ENCODE measurements at regions not wholly inside any gene's neighbourhood (a gene's known extent, or its start where the extent isn't known, plus 50 kb on each side); places are given as distances from the start of the nearest gene placed in this dataset.

DNA sequence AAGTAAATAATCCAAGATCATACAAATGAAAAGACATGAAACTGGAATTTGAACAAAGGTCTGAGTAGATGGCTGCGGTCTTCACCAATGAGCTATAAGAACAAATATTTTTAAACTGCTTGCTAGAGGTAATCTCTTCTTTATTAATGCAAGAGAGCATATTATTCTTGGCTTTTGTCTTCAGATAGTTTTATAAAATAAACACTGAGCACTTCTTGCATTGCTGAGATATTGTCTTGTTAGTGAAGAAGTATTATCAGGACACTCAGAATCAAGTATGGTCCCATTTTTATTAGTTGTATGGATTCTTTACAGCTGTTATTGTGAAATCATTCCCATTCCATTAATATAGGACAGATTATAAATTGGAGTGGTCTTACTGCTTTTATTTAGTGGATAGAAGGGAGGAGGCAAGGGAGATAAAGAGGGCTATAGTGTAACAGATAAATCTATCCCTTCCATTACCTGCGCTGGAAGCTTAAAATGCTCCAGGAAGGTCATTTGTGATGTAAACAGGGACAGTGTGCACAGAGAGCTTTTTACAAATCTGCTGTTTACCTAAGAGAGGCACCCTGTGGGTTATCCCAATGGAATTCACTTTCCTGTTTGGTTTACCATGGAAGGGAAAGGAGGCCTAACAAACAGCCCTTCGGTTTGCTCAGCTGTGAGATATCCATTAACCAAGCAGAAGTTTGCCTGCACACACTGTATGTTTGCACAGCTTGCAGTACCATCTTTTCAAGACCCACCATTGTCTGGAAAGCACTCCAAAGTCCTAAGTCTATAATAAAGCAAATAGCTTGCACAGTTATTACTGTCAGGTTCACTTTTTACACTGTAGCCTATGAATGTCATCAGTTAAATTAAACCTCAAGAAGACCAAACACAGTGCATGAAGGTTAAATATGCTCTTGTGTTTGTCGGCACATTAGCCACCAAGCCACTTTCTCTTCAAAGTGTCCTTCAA, 347.7 kb upstream of the TGFBR2 start:
- Histone ChIP-seq H3K56ac (ENCODE audit: extremely low read depth, insufficient read depth, low read length) (no peak overlapping the region), H2AK5ac (ENCODE audit: low read depth, low read length) (peak overlapping the region; percentile 0; the same call in 1 of the 2 replicates), H3K9me3 (ENCODE audit: control insufficient read depth, insufficient read depth, low read length) (no peaks in the 10 kb centered on the region), H2AFZ (replicated peaks; ENCODE audit: low read length, poor library complexity) (no peak overlapping the region), H3K4me3 (ENCODE audit: insufficient read depth, low read depth, low read length) (no peak overlapping the region), H3K4me2 (ENCODE audit: low read depth, low read length) (no peak overlapping the region), H4K91ac (ENCODE audit: insufficient read depth, low read depth, low read length) (no peak overlapping the region), H3K23ac (ENCODE audit: low read depth, low read length) (no peak overlapping the region), H3K4me1 (ENCODE audit: control insufficient read depth, insufficient read depth, low read length) (peaks cover 16% of the 10 kb centered on the region), H2AK9ac (replicated peaks; ENCODE audit: low read depth, low read length, poor library complexity) (no peak overlapping the region), H4K5ac (ENCODE audit: low read depth, low read length) (no peak overlapping the region), H2BK20ac (ENCODE audit: low read depth, low read length) (no peak overlapping the region), H3K36me3 (ENCODE audit: control insufficient read depth, insufficient read depth, low read length) (no peaks in the 10 kb centered on the region), H2BK120ac (ENCODE audit: low read depth, low read length) (no peak overlapping the region), H3K27ac (ENCODE audit: insufficient read depth, low read length) (no peak overlapping the region), H3K27me3 (ENCODE audit: control insufficient read depth, insufficient read depth, low read length) (no peaks in the 10 kb centered on the region), H3K9ac (ENCODE audit: low read depth, low read length) (no peak overlapping the region), H3K79me1 (ENCODE audit: low read depth in 1 of 2, low read length in 2 of 2) (no peaks in the 10 kb centered on the region), H3K18ac (ENCODE audit: low read depth, low read length) (no peak overlapping the region), H2BK5ac (ENCODE audit: low read depth, low read length, poor library complexity, severe bottlenecking) (no peak overlapping the region), H4K8ac (ENCODE audit: low read depth in 2 of 2, low read length in 2 of 2) (no peak overlapping the region), H4K20me1 (ENCODE audit: insufficient read depth, low read length) (no peaks in the 10 kb centered on the region), H2BK15ac (ENCODE audit: low read depth, low read length) (no peak overlapping the region), H3K4ac (ENCODE audit: low read depth, low read length) (no peak overlapping the region), H3K9me1 (ENCODE audit: insufficient read depth, low read length) (peaks cover 4% of the 10 kb centered on the region; the same call in 1 of the 2 replicates), H3K14ac (replicated peaks; ENCODE audit: low read depth, low read length) (peak overlapping the region; percentile 2; the same call in 1 of the 2 replicates)
- intact Hi-C loops (cut with micrococcal nuclease) (no loop called here), in situ Hi-C loops (cut with MboI; ENCODE audit: low sequenced_read_pairs) (no loop called here), dilution Hi-C loops (cut with HindIII; ENCODE audit: low sequenced_read_pairs, unreplicated experiment) (no loop called here)
- CTCF ChIA-PET: no interaction called here
- DNase-seq: peak; percentile 30
- no TSS peak for BruUV-seq (replicated peaks)
- POLR2A ChIA-PET (ENCODE audit: unreplicated experiment): no interaction called here
- no CpG with 5 or more reads among the region's 4 CpGs for WGBS, 2 experiments (ENCODE audit: extremely low coverage in 2 of 2, insufficient read length in 1 of 2)
- ATAC-seq (ENCODE audit: low read depth): peak; percentile 28; the same call in 1 of the 2 replicates
- TF ChIP-seq CEBPB (IDR thresholded peaks at IDR 0.05; ENCODE audit: low read depth, low read length) (peak; percentile 53; the same call in 1 of the 2 replicates), POLR2A (IDR thresholded peaks at IDR 0.05; ENCODE audit: low read depth, low read length) (no peak)

Measured in IMR-90 (cell line).